C4-2B (cell line): ENCODE measurements at regions not wholly inside any gene's neighbourhood (a gene's known extent, or its start where the extent isn't known, plus 50 kb on each side); places are given as distances from the start of the nearest gene placed in this dataset.

Experiments used
- H3K27ac ChIP-seq: fragments of 450-650 bp; 2 replicates; pipeline ENCODE4 v1.5.1; 2017
- ZFX ChIP-seq: fragments of 450-650 bp; IDR thresholded peaks from 2 replicates; pipeline ENCODE4 v1.6.1; 2017
- TF ChIP-seq, protein P1 (sequence below): fragments of 450-650 bp; conservative IDR thresholded peaks from 2 replicates; pipeline ENCODE4 v1.5.1; 2017; ENCODE audit warnings: mild to moderate bottlenecking

DNA sequence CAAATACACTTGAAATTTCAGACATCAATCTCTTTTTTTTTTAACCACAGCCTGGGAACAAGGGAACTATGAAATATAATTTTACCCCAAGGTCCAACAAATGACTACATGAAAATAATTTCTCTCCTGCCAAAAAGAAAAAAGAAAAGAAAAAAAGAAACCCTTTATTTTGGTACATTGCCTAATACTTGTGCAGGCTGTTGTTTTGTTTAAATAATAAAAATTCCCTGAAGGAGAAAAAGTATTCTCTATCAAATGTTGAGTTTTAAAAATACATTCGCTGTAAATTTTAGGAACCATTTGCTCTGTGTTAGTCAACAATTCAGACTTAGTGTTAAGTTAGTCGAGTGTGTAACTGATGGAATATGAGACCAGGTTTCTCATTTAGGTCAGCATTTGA is 155.4 kb downstream of the PRDM6 start:
- no peak overlapping the region for H3K27ac ChIP-seq
- TF ChIP-seq, protein P1, sequence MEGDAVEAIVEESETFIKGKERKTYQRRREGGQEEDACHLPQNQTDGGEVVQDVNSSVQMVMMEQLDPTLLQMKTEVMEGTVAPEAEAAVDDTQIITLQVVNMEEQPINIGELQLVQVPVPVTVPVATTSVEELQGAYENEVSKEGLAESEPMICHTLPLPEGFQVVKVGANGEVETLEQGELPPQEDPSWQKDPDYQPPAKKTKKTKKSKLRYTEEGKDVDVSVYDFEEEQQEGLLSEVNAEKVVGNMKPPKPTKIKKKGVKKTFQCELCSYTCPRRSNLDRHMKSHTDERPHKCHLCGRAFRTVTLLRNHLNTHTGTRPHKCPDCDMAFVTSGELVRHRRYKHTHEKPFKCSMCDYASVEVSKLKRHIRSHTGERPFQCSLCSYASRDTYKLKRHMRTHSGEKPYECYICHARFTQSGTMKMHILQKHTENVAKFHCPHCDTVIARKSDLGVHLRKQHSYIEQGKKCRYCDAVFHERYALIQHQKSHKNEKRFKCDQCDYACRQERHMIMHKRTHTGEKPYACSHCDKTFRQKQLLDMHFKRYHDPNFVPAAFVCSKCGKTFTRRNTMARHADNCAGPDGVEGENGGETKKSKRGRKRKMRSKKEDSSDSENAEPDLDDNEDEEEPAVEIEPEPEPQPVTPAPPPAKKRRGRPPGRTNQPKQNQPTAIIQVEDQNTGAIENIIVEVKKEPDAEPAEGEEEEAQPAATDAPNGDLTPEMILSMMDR: no peak
- no peak for TF ChIP-seq ZFX
